ENCODE measurements at regions not wholly inside any gene's neighbourhood (a gene's known extent, or its start where the extent isn't known, plus 50 kb on each side); places are given as distances from the start of the nearest gene placed in this dataset.
"Not testable (repeated sequence)": the region's sequence is repeated elsewhere in the genome, so short reads cannot be mapped to it uniquely, and the experiment has no call there.

- no peak for DNase-seq
Measured at GRCh38 chr3:67064105-67064504, 66.0 kb downstream of the KBTBD8 start.

DNA sequence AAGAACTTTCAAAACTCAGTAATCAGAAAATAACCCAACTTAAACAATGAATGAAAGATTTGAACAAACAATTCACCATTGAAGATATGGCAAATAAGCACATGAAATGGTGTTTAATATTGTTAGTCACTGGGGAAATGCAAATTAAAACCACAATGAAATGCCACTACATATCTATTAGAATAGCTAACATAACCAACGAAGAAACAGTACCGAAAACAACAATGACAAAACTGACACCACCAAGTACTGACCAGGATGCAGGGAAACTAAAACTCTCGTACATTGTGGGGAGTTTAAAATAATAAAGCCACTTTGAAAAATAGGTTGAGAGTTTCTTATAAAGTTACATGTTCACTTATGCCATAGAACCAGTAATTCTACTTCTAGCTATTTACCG lies 69.1 kb downstream of the KBTBD8 start:
- DNase-seq: no peak

DNA sequence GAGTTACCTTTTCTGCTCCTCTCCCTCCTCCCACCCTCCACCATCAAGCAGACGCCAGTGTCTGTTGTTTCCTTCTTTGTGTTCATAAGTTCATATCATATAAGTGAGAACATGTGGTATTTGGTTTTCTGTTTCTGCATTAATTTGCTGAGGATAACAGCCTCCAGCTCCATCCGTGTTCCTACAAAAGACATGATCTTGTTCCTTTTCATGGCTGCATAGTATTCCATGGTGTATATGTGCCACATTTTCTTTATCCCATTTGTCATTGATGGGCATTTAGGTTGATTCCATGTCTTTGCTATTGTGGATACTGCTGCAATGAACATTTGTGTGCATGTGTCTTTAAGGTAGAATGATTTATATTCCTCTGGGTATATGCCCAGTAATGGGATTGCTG lies 74.5 kb downstream of the KBTBD8 start:
- DNase-seq: not testable (repeated sequence)

GRCh38 chr3:67073812-67074211 lies 75.7 kb downstream of the KBTBD8 start:
- no peak for DNase-seq

GRCh38 chr3:67075295-67075694 lies 77.2 kb downstream of the KBTBD8 start:
- no peak for DNase-seq

- no peak for DNase-seq
Measured at GRCh38 chr3:67076607-67077006, 78.5 kb downstream of the KBTBD8 start.

DNA sequence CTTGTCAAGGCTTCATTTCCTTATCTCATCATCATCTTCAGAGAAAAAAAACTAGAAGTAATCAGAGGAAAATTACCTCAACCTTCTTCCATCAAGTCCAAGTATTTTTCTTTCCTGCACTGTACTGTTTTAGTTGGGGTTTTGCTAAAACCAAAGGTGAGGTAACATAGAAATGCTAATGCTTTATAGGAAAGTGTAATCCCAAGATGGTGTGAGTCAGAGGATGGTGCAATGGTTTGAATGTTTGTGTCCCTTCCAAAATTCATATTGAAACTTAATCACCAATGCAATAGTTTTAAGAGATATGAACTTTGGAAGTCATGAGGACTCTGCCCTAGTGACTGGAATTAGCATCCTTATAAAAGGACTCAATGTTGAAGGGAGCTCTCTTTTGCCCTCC lies 79.5 kb downstream of the KBTBD8 start:
- no peak for DNase-seq

DNA sequence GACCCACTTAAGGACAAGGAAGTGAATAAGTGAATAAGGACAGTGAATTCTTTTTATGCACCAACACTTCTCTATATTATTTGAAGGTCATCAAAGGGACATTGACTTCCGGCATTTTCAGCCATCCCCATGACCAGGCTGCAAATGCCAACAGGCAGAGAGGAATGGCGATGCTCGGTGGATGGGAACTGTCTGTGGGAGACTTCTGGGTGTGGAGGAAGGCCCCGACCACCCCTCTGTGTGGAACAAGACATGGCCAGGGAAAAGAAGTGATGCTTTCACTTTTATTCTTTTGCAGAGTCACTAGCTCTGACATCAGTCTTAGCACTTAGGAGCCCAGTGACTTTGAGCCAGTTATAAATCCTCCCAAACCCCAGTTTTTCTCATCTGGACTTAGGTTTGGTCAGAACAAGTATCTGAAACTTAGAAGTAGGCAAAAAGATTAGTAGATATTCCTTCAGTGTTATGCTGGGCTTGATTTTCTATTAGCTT lies 84.5 kb downstream of the KBTBD8 start:
- no peak for DNase-seq

- DNase-seq: peak; percentile 34 to 63
Measured at GRCh38 chr3:67083277-67083676, 85.2 kb downstream of the KBTBD8 start.

DNA sequence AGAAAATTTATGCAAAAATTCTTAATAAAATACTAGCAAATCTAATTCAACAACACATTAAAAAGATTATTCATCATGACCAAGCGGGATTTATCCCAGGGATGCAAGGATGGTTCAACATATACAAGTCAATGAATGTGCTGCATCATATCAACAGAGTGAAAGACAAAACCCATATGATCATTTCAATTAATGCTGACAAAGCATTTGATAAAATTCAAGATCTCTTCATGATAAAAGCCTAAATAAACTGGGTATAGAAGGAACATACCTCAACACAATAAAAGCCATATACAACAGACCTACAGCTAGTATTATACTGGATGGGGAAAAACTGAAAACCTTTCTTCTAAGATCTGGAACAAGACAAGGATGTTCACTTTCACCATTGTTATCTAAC lies 89.7 kb downstream of the KBTBD8 start:
- DNase-seq: no peak

DNA sequence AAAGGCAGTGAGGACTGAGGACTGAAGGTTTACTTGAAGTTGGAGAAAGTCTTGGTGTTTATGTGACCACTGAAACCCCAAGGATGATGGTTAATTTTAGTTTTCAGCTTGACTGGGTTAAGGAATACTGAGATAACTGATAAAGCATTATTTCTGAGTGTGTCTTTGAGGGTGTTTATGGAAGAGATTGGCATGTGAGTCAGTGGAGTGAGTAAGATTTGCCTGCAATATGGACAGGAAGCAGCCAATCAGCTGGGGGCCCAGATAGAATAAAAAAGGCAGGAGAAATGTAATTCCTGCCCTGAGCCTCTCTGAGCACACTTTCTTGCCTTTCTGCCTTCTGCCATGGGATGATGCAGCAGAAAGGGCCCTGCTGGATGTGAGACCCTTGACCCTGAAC lies 92.4 kb downstream of the KBTBD8 start:
- DNase-seq: no peak

DNA sequence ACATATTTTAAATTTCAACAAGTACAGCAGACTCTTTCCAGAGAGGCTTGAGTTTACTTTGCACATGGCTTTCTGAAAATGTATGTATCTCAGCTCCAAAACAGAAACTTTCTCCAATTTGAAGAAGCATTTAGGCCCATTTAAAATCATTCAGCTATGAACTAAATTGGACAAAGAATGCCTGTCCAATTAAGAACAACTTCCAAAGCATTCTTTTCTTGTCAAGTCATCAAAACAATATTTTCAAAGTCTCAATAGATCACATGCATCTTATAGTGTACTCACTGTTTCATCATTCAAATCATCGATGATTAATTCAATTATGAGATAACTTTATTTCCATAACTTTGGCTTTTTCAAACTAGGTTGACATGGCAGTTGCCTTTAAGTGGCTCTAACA lies 95.2 kb downstream of the KBTBD8 start:
- DNase-seq: no peak

DNA sequence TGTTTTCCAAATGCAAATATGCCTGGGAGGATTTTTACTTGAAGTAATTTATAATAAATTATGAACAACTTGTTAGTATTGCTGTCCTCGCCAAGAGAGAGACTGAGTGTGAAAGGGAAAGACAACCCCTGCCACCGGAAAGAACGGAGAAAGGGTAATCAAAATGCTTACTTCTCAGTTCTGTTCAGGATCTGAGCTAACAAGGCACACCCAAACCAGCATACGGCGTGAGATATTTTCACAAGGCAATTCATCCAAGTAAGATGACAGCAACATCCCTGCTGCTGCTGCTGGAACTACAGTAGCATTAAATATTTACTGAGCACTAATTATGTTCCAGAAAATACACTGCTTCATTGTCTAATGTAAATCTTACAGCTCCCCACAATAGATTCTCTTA lies 96.1 kb downstream of the KBTBD8 start:
- no peak for DNase-seq

DNA sequence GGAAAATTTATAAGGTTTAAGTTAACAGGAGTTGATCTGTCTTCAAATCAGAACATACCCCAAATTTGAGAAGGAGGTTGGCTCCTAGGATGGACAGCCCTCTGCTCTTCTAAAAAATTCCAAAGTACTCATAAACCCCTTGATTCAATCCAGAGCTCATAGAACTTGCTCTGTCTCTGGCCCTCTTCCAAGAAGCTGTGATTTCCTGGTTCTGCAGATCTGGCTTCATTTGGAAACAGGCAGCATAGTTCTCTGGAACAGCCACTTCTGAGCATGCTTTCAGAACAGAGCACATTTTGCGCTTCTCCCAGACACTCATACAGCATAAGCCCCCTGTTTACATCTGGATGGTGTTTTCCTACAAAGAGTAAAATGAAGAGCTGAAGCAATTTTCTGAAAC lies 96.7 kb downstream of the KBTBD8 start:
- no peak for DNase-seq

DNA sequence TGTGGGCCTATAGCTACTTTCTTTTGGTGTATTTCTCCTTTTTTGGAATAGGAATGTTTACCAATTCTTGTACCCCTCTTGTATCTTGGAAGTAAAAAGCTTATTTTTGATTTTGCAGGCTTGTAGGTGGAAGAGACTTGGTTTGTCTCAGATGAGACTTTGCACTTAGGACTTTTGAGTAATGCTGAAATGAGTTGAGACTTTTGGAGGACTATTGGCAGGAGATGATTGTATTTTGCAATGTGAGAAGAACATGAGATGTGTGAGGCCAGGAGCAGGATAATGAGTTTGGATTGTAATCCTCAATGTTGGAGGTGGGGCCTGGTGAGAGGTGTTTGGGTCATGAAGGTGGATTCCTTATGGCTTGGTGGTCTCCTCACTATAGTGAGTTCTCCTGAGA lies 106.3 kb downstream of the KBTBD8 start:
- no peak for DNase-seq

DNA sequence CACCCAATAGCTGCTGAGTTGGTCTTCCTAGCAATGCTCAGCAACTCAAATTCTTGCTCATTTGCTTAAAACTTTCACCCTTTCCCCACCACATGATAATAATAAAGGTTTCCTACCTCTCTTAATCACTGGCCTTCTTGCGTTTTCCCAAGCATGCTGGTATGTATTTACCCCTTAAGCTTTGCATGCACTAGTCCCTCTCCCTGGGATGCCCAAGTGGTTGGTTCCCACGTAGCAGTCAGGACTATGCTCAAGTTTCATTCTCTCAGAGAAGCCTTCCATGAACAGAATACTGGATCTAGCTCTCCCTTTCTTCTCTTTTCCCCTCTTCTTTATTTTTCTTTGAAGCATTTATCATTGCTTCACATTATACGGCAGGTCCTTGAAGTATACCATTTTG lies 108.8 kb downstream of the KBTBD8 start:
- no peak for DNase-seq

DNA sequence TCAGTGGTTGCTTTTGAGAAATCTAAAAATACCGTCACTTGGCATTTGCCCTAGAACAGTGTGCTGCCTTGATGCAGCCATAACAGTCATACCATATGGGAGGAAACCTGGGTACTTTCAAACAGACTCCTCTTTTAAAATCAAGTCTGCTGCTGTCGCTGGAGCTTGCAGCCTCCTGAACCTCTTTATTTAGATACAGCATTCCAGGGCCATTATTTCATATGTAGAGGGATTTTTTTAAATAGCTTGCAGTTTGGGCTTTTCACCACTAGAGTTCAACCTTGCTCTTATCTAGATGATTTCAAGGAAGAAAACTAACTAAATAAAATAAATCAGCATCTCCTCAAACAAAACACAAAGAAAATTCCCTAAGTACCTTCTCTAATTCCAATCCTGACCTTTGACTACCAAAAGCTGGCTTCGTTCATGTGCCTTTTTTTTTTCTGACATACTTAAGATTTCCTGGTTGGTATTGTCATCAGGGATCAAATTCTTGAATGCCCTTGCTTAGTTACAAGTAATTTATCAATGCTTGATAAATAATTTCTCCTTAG lies 111.6 kb downstream of the KBTBD8 start:
- peak in 1 of 2 donors; percentile 21 for DNase-seq

GRCh38 chr3:67113802-67114407 lies 115.8 kb downstream of the KBTBD8 start:
- peak; percentile 72 to 74 for DNase-seq

GRCh38 chr3:67118122-67118521 lies 120.0 kb downstream of the KBTBD8 start:
- DNase-seq: no peak

GRCh38 chr3:67118635-67119034 lies 120.5 kb downstream of the KBTBD8 start:
- no peak for DNase-seq

DNA sequence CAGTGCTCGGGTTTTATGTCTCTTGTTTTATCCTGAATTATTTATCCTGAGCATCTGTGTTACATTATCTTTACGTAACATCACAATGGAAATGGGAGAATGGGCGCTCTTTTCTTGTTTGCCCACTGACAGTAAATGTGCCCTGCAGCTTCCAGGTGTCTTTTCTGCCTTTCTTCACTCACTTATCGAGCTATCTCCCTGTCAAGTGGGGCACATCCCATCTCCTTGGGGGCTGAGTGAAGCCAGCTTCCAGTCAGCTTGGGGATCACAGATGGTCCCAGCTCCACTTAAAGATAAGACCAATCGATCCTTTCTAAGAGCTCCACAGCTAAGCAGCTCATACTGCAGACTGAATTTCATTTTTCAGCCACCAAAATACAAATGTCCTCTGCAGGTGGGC lies 125.8 kb downstream of the KBTBD8 start:
- DNase-seq: no peak

DNA sequence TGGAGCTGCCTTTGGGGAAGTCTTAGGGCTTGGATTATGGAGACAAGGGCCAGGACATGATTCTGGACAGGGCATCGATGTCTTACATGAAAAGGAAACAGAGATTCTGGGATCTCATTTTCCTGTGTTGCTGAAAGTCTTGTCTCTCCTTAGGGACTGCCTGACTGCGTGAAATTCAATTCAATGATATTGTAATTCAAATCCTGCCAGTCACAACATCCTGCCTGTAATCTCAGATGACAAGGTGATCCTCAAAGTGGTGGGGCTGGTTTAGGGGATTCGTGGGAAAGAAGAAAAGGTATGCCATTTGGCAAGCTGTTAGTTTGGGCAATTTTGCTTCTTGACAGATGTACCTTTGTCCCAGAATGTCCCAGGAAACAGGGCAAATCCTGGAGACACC lies 129.1 kb downstream of the KBTBD8 start:
- DNase-seq: no peak

GRCh38 chr3:67142432-67142831 lies 144.3 kb downstream of the KBTBD8 start:
- DNase-seq: no peak

- DNase-seq: no peak
Measured at GRCh38 chr3:67145738-67146137, 147.6 kb downstream of the KBTBD8 start.

DNA sequence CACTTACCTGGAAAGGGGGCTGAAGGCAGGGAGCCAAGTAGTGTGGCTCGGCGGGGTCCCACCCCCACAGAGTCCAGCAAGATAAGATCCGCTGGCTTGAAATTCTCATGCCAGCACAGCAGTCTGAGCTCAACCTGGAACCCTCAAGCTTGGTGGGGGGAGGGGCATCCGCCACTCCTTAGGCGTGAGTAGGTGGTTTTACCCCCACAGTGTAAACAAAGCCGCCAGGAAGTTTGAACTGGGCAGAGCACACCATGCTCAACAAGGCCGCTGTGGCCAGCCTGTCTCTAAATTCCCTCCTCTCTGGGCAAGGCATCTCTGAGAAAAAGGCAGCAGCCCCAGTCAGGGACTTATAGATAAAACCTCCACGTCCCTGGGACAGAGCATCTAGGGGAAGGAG lies 156.3 kb downstream of the KBTBD8 start:
- DNase-seq: no peak
